H9 (cell line): ENCODE measurements at regions not wholly inside any gene's neighbourhood (a gene's known extent, or its start where the extent isn't known, plus 50 kb on each side); places are given as distances from the start of the nearest gene placed in this dataset.

Experiments used
- DNase-seq: peaks from one replicate; pipeline ENCODE4 v3.0.0-alpha.2; 2017
- H2AFZ ChIP-seq: one replicate; pipeline ENCODE4 v1.6.1; 2013; ENCODE audit warnings: mild to moderate bottlenecking, low read length, control low read depth, moderate library complexity
- H2AK5ac ChIP-seq: 2 replicates; pipeline ENCODE4 v1.6.1; 2013; ENCODE audit warnings: low read length, control low read depth, mixed read lengths; ENCODE audit not compliant: insufficient read length
- H2BK120ac ChIP-seq: one replicate; pipeline ENCODE4 v1.6.1; 2013; ENCODE audit warnings: low read depth, mild to moderate bottlenecking, low read length, control low read depth, inconsistent platforms; ENCODE audit not compliant: poor library complexity, severe bottlenecking
- H2BK12ac ChIP-seq: 2 replicates; pipeline ENCODE4 v1.6.1; 2013; ENCODE audit warnings: low read length, control low read depth, mixed read lengths, low read depth; ENCODE audit not compliant: insufficient read length
- H2BK15ac ChIP-seq: 2 replicates; pipeline ENCODE4 v1.6.1; 2013; ENCODE audit warnings: low read depth, low read length, control low read depth
- H2BK20ac ChIP-seq: one replicate; pipeline ENCODE4 v1.6.1; 2013; ENCODE audit warnings: low read depth, mild to moderate bottlenecking, low read length, control low read depth, inconsistent platforms; ENCODE audit not compliant: poor library complexity, severe bottlenecking
- H2BK5ac ChIP-seq: 2 replicates; pipeline ENCODE4 v1.6.1; 2013; ENCODE audit warnings: low read length, control low read depth, mixed read lengths; ENCODE audit not compliant: insufficient read length
- H3K14ac ChIP-seq: 2 replicates; pipeline ENCODE4 v1.6.1; 2013; ENCODE audit warnings: low read length, control low read depth; ENCODE audit not compliant: insufficient read depth
- H3K18ac ChIP-seq: 2 replicates; pipeline ENCODE4 v1.6.1; 2013; ENCODE audit warnings: low read depth, mild to moderate bottlenecking, mixed read lengths, low read length, control low read depth; ENCODE audit not compliant: insufficient read length
- H3K23ac ChIP-seq: 2 replicates; pipeline ENCODE4 v1.6.1; 2013; ENCODE audit warnings: low read length, control low read depth, mixed read lengths, low read depth; ENCODE audit not compliant: insufficient read length
- H3K23me2 ChIP-seq: 2 replicates; pipeline ENCODE4 v1.6.1; 2013; ENCODE audit warnings: low read depth, mild to moderate bottlenecking, mixed read lengths, low read length, control low read depth; ENCODE audit not compliant: insufficient read length, poor library complexity, severe bottlenecking
- H3K27ac ChIP-seq: 2 replicates; pipeline ENCODE4 v1.5.1; 2013; ENCODE audit warnings: low read length, control low read depth, mixed read lengths, low read depth; ENCODE audit not compliant: insufficient read length
- H3K27me3 ChIP-seq: 2 replicates; pipeline ENCODE4 v1.6.1; 2013; ENCODE audit warnings: low read length, control low read depth, inconsistent platforms; ENCODE audit not compliant: insufficient read depth
- H3K4ac ChIP-seq: 2 replicates; pipeline ENCODE4 v1.6.1; 2013; ENCODE audit warnings: low read depth, mild to moderate bottlenecking, control low read depth, inconsistent platforms, low read length, moderate library complexity
- H3K4me1 ChIP-seq: 2 replicates; pipeline ENCODE4 v1.6.1; 2013; ENCODE audit warnings: low read length, control low read depth, inconsistent platforms; ENCODE audit not compliant: insufficient read depth
- H3K4me2 ChIP-seq: 2 replicates; pipeline ENCODE4 v1.6.1; 2013; ENCODE audit warnings: low read length, control low read depth, mixed read lengths; ENCODE audit not compliant: insufficient read length, insufficient read depth
- H3K56ac ChIP-seq: 2 replicates; pipeline ENCODE4 v1.6.1; 2013; ENCODE audit warnings: low read depth, mild to moderate bottlenecking, mixed read lengths, low read length, control low read depth; ENCODE audit not compliant: insufficient read length
- H3K79me1 ChIP-seq: 2 replicates; pipeline ENCODE4 v1.6.1; 2013; ENCODE audit warnings: low read depth, mild to moderate bottlenecking, moderate library complexity, low read length, control low read depth, inconsistent platforms; ENCODE audit not compliant: insufficient read depth, poor library complexity, severe bottlenecking
- H3K79me2 ChIP-seq: 2 replicates; pipeline ENCODE4 v1.6.1; 2013; ENCODE audit warnings: low read length, control low read depth, inconsistent platforms; ENCODE audit not compliant: insufficient read depth
- H3K9ac ChIP-seq: 2 replicates; pipeline ENCODE4 v1.6.1; 2013; ENCODE audit warnings: low read length, control low read depth, mixed read lengths; ENCODE audit not compliant: insufficient read length; ENCODE audit errors: extremely low read depth
- H3K9me3 ChIP-seq: one replicate; pipeline ENCODE4 v1.6.1; 2013; ENCODE audit warnings: low read depth, low read length, inconsistent platforms; ENCODE audit not compliant: control insufficient read depth
- H3T11ph ChIP-seq: one replicate; pipeline ENCODE4 v1.6.1; 2013; ENCODE audit warnings: mild to moderate bottlenecking, low read length, control low read depth, inconsistent platforms
- H4K20me1 ChIP-seq: one replicate; pipeline ENCODE4 v1.6.1; 2013; ENCODE audit not compliant: control insufficient read depth, insufficient read length, insufficient read depth
- H4K5ac ChIP-seq: 2 replicates; pipeline ENCODE4 v1.6.1; 2013; ENCODE audit warnings: low read depth, mild to moderate bottlenecking, mixed read lengths, low read length, control low read depth; ENCODE audit not compliant: insufficient read length
- H4K8ac ChIP-seq: replicated peaks from 2 replicates; pipeline ENCODE4 v1.6.1; 2013; ENCODE audit warnings: low read length, control low read depth, mixed read lengths, low read depth; ENCODE audit not compliant: insufficient read length
- H4K91ac ChIP-seq: 2 replicates; pipeline ENCODE4 v1.6.1; 2013; ENCODE audit warnings: low read depth, mild to moderate bottlenecking, moderate library complexity, mixed read lengths, low read length, control low read depth; ENCODE audit not compliant: insufficient read length
- H3K27ac Mint-ChIP-seq, 3 experiments: 2 replicates in 2 of 3; 3 replicates in 1 of 3; pipeline ENCODE4 v1.8.0; 2020 to 2021; ENCODE audit warnings: mixed read lengths in 3 of 3, mild to moderate bottlenecking in 1 of 3, moderate library complexity in 1 of 3
- H3K27me3 Mint-ChIP-seq: 2 replicates; pipeline ENCODE4 v1.8.0; 2021; ENCODE audit warnings: low read depth, mild to moderate bottlenecking, moderate library complexity, mixed read lengths
- H3K36me3 Mint-ChIP-seq, 3 experiments: 2 replicates in 2 of 3; 3 replicates in 1 of 3; pipeline ENCODE4 v1.8.0; 2020 to 2021; ENCODE audit warnings: low read depth in 3 of 3, mixed read lengths in 3 of 3; ENCODE audit not compliant: insufficient read depth in 1 of 3
- H3K4me1 Mint-ChIP-seq, 2 experiments: 2 replicates each; pipeline ENCODE4 v1.8.0; 2020; ENCODE audit warnings: mixed read lengths in 2 of 2
- H3K4me3 Mint-ChIP-seq, 2 experiments: 2 replicates in 1 of 2; 3 replicates in 1 of 2; pipeline ENCODE4 v1.8.0; 2020 to 2021; ENCODE audit warnings: mild to moderate bottlenecking in 2 of 2, mixed read lengths in 2 of 2, moderate library complexity in 1 of 2
- H3K9me3 Mint-ChIP-seq, 2 experiments: 2 replicates in 1 of 2; 3 replicates in 1 of 2; pipeline ENCODE4 v1.8.0; 2020; ENCODE audit warnings: mild to moderate bottlenecking in 2 of 2, mixed read lengths in 2 of 2, moderate library complexity in 1 of 2
- CTCF ChIP-seq: fragments of 200-600 bp; sonication (generic); conservative IDR thresholded peaks from 3 replicates; pipeline ENCODE4 v1.8.0; 2021; ENCODE audit warnings: antibody characterized with exemption, mild to moderate bottlenecking
- WGBS: extraction: QIAGEN DNeasy Blood & Tissue Kit; methylation state at CpG from one replicate; pipeline ENCODE4 v1.1.7; 2013; ENCODE audit warnings: missing lambda C conversion rate, low lambda C conversion rate, mixed read lengths; ENCODE audit not compliant: insufficient read length; ENCODE audit errors: extremely low coverage; 5-methylcytosine and 5-hydroxymethylcytosine counted together

DNA sequence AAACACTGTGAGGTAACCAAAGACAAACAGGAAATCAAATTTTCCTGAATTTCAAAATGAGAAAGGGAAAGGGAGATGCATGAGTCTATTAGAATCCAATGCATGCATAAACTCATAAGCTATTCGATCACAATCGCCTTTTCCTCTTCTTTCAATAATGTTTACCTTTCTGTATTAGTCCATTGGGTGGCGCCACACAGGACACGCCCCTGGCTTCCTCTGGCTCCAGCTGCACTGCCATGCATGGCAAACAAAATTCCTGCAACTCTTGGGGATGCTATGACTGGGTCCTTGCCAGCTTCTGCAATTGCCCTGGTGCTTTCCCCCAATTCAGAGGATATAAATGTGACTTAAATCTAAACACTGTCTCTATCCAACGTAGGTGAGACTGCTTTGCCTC is 424.5 kb upstream of the PCDH7 start:
- no peak overlapping the region for H3T11ph ChIP-seq
- no peak overlapping the region for H3K23ac ChIP-seq
- H3K79me1 ChIP-seq, result no peaks in the 10 kb centered on the region
- no peak overlapping the region for H2AFZ ChIP-seq
- no peak overlapping the region for H3K4me2 ChIP-seq
- H2BK15ac ChIP-seq, result no peak overlapping the region
- H2BK12ac ChIP-seq, result no peak overlapping the region
- no peak overlapping the region for H3K18ac ChIP-seq
- no peak overlapping the region for H3K4ac ChIP-seq
- no peak overlapping the region for H4K91ac ChIP-seq
- Mint-ChIP-seq H3K27ac (no peak overlapping the region), H3K36me3 (no peaks in the 10 kb centered on the region), H3K9me3 (no peaks in the 10 kb centered on the region), H3K27me3 (no peaks in the 10 kb centered on the region), H3K4me3 (no peak overlapping the region), H3K4me1 (no peaks in the 10 kb centered on the region)
- H3K27ac ChIP-seq, result no peak overlapping the region
- H3K56ac ChIP-seq, result no peak overlapping the region
- H2AK5ac ChIP-seq, result no peak overlapping the region
- H3K27me3 ChIP-seq, result no peaks in the 10 kb centered on the region
- no peaks in the 10 kb centered on the region for H3K4me1 ChIP-seq
- H3K14ac ChIP-seq, result no peak overlapping the region
- peak; percentile 28 for DNase-seq
- WGBS, result no CpG with 5 or more reads among the region's 5 CpGs
- no peaks in the 10 kb centered on the region for H4K20me1 ChIP-seq
- H3K9me3 ChIP-seq, result no peaks in the 10 kb centered on the region
- H4K5ac ChIP-seq, result no peak overlapping the region
- H2BK5ac ChIP-seq, result no peak overlapping the region
- no peak overlapping the region for H2BK20ac ChIP-seq
- H2BK120ac ChIP-seq, result no peak overlapping the region
- H3K23me2 ChIP-seq, result no peaks in the 10 kb centered on the region
- no peak overlapping the region for H4K8ac ChIP-seq
- no peaks in the 10 kb centered on the region for H3K79me2 ChIP-seq
- no peak overlapping the region for H3K9ac ChIP-seq
- peak; percentile 60 for TF ChIP-seq CTCF
